Lung (tissue), 11 donors: ENCODE measurements at regions not wholly inside any gene's neighbourhood (a gene's known extent, or its start where the extent isn't known, plus 50 kb on each side); places are given as distances from the start of the nearest gene placed in this dataset.

ENCODE experiments used
- ATAC-seq: fragments of 200-7000 bp; cut with Tn5 transposase; one replicate; pipeline ENCODE4 v1.9.1; 2020; ENCODE audit warnings: moderate number of reproducible peaks; ENCODE audit not compliant: insufficient read depth, low FRiP score
- DNase-seq, 3 donors: peaks; one replicate each; pipeline ENCODE4 v3.0.0-alpha.2; 2013 to 2017
- H3K27ac ChIP-seq, 2 donors: one replicate each; pipeline ENCODE4 v1.5.1; 2013; ENCODE audit warnings: mild to moderate bottlenecking in 2 of 2, moderate library complexity in 2 of 2, control low read depth in 1 of 2, inconsistent platforms in 1 of 2, low read depth in 1 of 2, low read length in 1 of 2
- H3K27me3 ChIP-seq, 3 donors: one replicate each; pipeline ENCODE4 v1.5.1; 2013; ENCODE audit warnings: low read length in 2 of 3; ENCODE audit not compliant: control insufficient read depth in 3 of 3, insufficient read depth in 3 of 3
- H3K36me3 ChIP-seq, 4 donors: one replicate each; pipeline ENCODE4 v1.5.1; 2013; ENCODE audit warnings: low read length in 4 of 4, mild to moderate bottlenecking in 1 of 4, moderate library complexity in 1 of 4; ENCODE audit not compliant: control insufficient read depth in 4 of 4, insufficient read depth in 4 of 4
- H3K4me1 ChIP-seq, 5 donors: one replicate each; pipeline ENCODE4 v1.5.1; 2013; ENCODE audit warnings: low read length in 5 of 5, mild to moderate bottlenecking in 2 of 5, moderate library complexity in 1 of 5; ENCODE audit not compliant: control insufficient read depth in 5 of 5, insufficient read depth in 5 of 5
- H3K4me3 ChIP-seq: one replicate; pipeline ENCODE4 v1.5.1; 2013; ENCODE audit warnings: mild to moderate bottlenecking, control low read depth, moderate library complexity
- H3K9ac ChIP-seq, 2 donors: one replicate each; pipeline ENCODE4 v1.5.1; 2013; ENCODE audit warnings: low read length in 2 of 2, control low read depth in 1 of 2; ENCODE audit not compliant: insufficient read depth in 1 of 2
- H3K9me3 ChIP-seq, 4 donors: one replicate each; pipeline ENCODE4 v1.5.1; 2013; ENCODE audit warnings: low read length in 3 of 4, mild to moderate bottlenecking in 1 of 4, moderate library complexity in 1 of 4; ENCODE audit not compliant: control insufficient read depth in 4 of 4, insufficient read depth in 3 of 4
- CTCF ChIP-seq: IDR thresholded peaks from 2 replicates; pipeline ENCODE4 v1.5.1; 2012; ENCODE audit warnings: mild to moderate bottlenecking; ENCODE audit errors: control extremely low read depth, extremely low read depth
- WGBS, 2 donors: extraction: QIAGEN DNeasy Blood & Tissue Kit; methylation state at CpG; one replicate each; pipeline ENCODE4 v1.1.7; 2013; 5-methylcytosine and 5-hydroxymethylcytosine counted together
- donor health status: control.
- donor health status: control.
- donor health status: Bipolar disorder and iron deficiency.
- donor health status: healthy.
- donor health status: DM: yes; HTN: yes; CAD: no.

GRCh38 chr22:47566491-47566890 is 804.0 kb downstream of the TBC1D22A start:
- Histone ChIP-seq H3K4me3 (no peak overlapping the region), H3K4me1 (peaks cover 0 to 39% (median 9%) of the 10 kb centered on the region in 5 donors), H3K27ac (no peak overlapping the region), H3K9me3 (peaks cover 0 to 4% (median 0%) of the 10 kb centered on the region in 4 donors), H3K36me3 (no peaks in the 10 kb centered on the region), H3K9ac (no peak overlapping the region), H3K27me3 (peaks cover 0 to 2% (median 0%) of the 10 kb centered on the region in 3 donors)
- peak; percentile 28 to 69 (median 67) for DNase-seq
- WGBS, 2 donors: 76 to 82% methylated on average over 12 of the region's 12 CpGs
- TF ChIP-seq CTCF: no peak
- ATAC-seq: no peak

DNA sequence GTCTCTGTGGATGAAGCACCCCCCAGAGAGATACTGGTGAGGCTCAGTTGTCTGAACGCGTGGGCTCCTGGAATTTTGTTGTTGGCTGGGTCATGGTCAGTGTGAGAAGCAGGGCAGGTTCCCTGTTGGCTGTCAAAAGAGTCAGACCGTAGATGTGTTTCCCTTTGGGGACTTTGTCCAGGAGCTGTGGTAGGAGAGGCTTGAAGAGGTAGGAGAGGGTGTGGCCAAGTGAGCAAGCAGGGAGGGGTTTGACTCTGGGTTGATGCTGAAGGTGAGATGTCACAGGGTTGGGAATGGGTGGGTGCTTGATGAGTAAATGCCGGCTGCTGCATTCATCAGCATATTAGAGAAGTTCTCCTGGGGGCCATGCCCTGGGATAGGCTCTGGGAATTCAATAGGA is 803.2 kb downstream of the TBC1D22A start:
- Histone ChIP-seq H3K36me3 (no peaks in the 10 kb centered on the region), H3K27me3 (peaks cover 0 to 2% (median 0%) of the 10 kb centered on the region in 3 donors), H3K4me3 (no peak overlapping the region), H3K4me1 (peaks cover 0 to 39% (median 9%) of the 10 kb centered on the region in 5 donors), H3K9ac (no peak overlapping the region), H3K9me3 (peaks cover 0 to 4% (median 0%) of the 10 kb centered on the region in 4 donors), H3K27ac (no peak overlapping the region)
- no peak for DNase-seq
- 70 to 81% methylated on average over 4 of the region's 4 CpGs for WGBS, 2 donors
- no peak for ATAC-seq
- TF ChIP-seq CTCF: no peak

DNA sequence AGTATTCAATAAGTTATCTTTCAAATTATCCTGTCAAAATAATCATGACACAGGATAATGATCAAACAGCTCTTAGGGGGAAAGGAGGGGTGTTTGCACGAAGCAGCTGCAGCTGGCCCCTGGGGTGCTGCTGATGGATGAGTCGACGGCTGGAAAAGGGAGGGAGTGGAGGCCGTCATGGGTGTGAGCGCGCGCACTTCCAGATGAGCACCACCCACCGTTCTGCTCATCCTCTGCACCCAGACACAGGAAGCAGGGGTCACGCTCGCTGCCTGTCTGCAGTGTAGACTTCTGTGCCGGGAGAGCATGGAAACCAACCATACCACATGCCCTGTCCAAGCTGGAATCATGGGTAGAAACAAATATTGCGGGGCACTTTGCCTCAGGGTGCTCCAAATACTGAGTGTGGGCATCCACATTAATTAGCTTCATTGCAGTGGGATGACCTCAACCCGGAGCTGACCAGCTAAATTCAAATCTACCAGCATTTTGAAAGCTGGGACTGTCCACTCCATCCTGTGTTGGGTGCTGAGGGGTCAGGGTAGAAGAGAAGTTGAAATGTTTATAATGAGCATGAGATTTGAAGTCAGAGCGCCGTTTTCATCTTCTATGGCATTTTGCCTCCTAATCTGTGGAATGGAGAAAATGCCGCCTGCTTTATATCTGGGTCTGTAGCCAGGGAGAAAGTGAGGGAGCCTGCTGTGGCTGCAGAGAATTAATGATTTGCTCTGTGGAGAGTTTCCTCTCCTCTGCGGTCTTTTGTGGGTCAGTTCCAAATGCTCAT is 802.4 kb downstream of the TBC1D22A start:
- peak; percentile 71 to 84 (median 79) for DNase-seq
- 57 to 67% methylated on average over 17 of the region's 17 CpGs for WGBS, 2 donors
- no peak for TF ChIP-seq CTCF

More for the DNA sequence above, 802.4 kb downstream of the TBC1D22A start:
- H3K9ac ChIP-seq: no peak overlapping the region
- H3K27ac ChIP-seq: no peak overlapping the region
- peaks cover 0 to 2% (median 0%) of the 10 kb centered on the region in 3 donors for H3K27me3 ChIP-seq
- no peak overlapping the region for H3K4me3 ChIP-seq
- H3K36me3 ChIP-seq: no peaks in the 10 kb centered on the region
- peaks cover 0 to 4% (median 0%) of the 10 kb centered on the region in 4 donors for H3K9me3 ChIP-seq
- peaks cover 0 to 39% (median 9%) of the 10 kb centered on the region in 5 donors for H3K4me1 ChIP-seq
- no peak for ATAC-seq
